HUES6 (cell line): ENCODE measurements at regions not wholly inside any gene's neighbourhood (a gene's known extent, or its start where the extent isn't known, plus 50 kb on each side); places are given as distances from the start of the nearest gene placed in this dataset.
"Not testable (repeated sequence)": the region's sequence is repeated elsewhere in the genome, so short reads cannot be mapped to it uniquely, and the experiment has no call there.

Experiments used
- H3K27ac ChIP-seq: 2 replicates; pipeline ENCODE4 v1.7.0; 2013; ENCODE audit warnings: low read depth, mild to moderate bottlenecking, low read length, inconsistent platforms
- H3K27me3 ChIP-seq: 2 replicates; pipeline ENCODE4 v1.6.1; 2013; ENCODE audit warnings: low read length; ENCODE audit not compliant: control insufficient read depth, insufficient read depth
- H3K36me3 ChIP-seq: 2 replicates; pipeline ENCODE4 v1.6.1; 2013; ENCODE audit warnings: low read length; ENCODE audit not compliant: control insufficient read depth, insufficient read depth
- H3K4me1 ChIP-seq: 2 replicates; pipeline ENCODE4 v1.6.1; 2013; ENCODE audit warnings: low read length; ENCODE audit not compliant: control insufficient read depth, insufficient read depth
- H3K4me3 ChIP-seq: 2 replicates; pipeline ENCODE4 v1.5.1; 2013; ENCODE audit warnings: low read depth, low read length
- H3K9ac ChIP-seq: one replicate; pipeline ENCODE4 v1.6.1; 2013; ENCODE audit warnings: mild to moderate bottlenecking, low read length
- H3K9me3 ChIP-seq: 2 replicates; pipeline ENCODE4 v1.6.1; 2013; ENCODE audit warnings: low read depth, low read length; ENCODE audit not compliant: control insufficient read depth, insufficient read depth

- H3K36me3 ChIP-seq, H3K4me1 ChIP-seq, H3K27me3 ChIP-seq, H3K27ac ChIP-seq, H3K9ac ChIP-seq, H3K4me3 ChIP-seq, H3K9me3 ChIP-seq: not testable (repeated sequence)
These were observed 53.3 kb upstream of the PPIAL4F start for GRCh38 chr1:144539191-144539960.
